GM21723 (cell line): ENCODE measurements at regions not wholly inside any gene's neighbourhood (a gene's known extent, or its start where the extent isn't known, plus 50 kb on each side); places are given as distances from the start of the nearest gene placed in this dataset.

Experiments
- ATAC-seq: cut with Tn5 transposase; IDR thresholded peaks from one replicate; pipeline ENCODE4 v1.9.1; 2021; ENCODE audit warnings: mild to moderate bottlenecking, moderate library complexity; ENCODE audit not compliant: unreplicated experiment

- ATAC-seq, result no peak
Observed at GRCh38 chr1:193566735-193567134, 380.3 kb upstream of the B3GALT2 start.

GRCh38 chr1:193565971-193566577 lies 379.7 kb upstream of the B3GALT2 start:
- no peak for ATAC-seq

GRCh38 chr1:193562121-193562520 lies 375.7 kb upstream of the B3GALT2 start:
- ATAC-seq, result no peak

- ATAC-seq, result no peak
Observed at GRCh38 chr1:193558491-193559028, 372.1 kb upstream of the B3GALT2 start.

GRCh38 chr1:193555662-193556441 lies 369.4 kb upstream of the B3GALT2 start:
- ATAC-seq, result no peak

- ATAC-seq, result no peak
Observed at GRCh38 chr1:193553564-193553963, 367.2 kb upstream of the B3GALT2 start.

- ATAC-seq, result no peak
Observed at GRCh38 chr1:193552274-193552673, 365.9 kb upstream of the B3GALT2 start.

- no peak for ATAC-seq
Observed at GRCh38 chr1:193549081-193549480, 362.7 kb upstream of the B3GALT2 start.

GRCh38 chr1:193545171-193545570 lies 358.8 kb upstream of the B3GALT2 start:
- no peak for ATAC-seq

- no peak for ATAC-seq
Observed at GRCh38 chr1:193543259-193543658, 356.8 kb upstream of the B3GALT2 start.

- no peak for ATAC-seq
Observed at GRCh38 chr1:193542690-193543089, 356.3 kb upstream of the B3GALT2 start.

GRCh38 chr1:193540511-193540910 lies 354.1 kb upstream of the B3GALT2 start:
- ATAC-seq, result peak; percentile 2

- ATAC-seq, result peak; percentile 62
Observed at GRCh38 chr1:193539731-193540459, 353.5 kb upstream of the B3GALT2 start.

GRCh38 chr1:193538680-193539079 lies 352.3 kb upstream of the B3GALT2 start:
- no peak for ATAC-seq

GRCh38 chr1:193538003-193538354 lies 351.6 kb upstream of the B3GALT2 start:
- peak; percentile 1 for ATAC-seq

- peak; percentile 85 for ATAC-seq
Observed at GRCh38 chr1:193537266-193538002, 351.0 kb upstream of the B3GALT2 start.

GRCh38 chr1:193533853-193534252 lies 347.4 kb upstream of the B3GALT2 start:
- ATAC-seq, result no peak

- ATAC-seq, result no peak
Observed at GRCh38 chr1:193525917-193526710, 339.7 kb upstream of the B3GALT2 start.

- no peak for ATAC-seq
Observed at GRCh38 chr1:193525411-193525810, 339.0 kb upstream of the B3GALT2 start.

- ATAC-seq, result no peak
Observed at GRCh38 chr1:193524616-193525015, 338.2 kb upstream of the B3GALT2 start.
